ENCODE measurements at regions not wholly inside any gene's neighbourhood (a gene's known extent, or its start where the extent isn't known, plus 50 kb on each side); places are given as distances from the start of the nearest gene placed in this dataset.
A peak's percentile ranks its signal among the peaks of the same experiment; 100 is the strongest.

- TF ChIP-seq IRF2 (CRISPR knock-in tag; IDR thresholded peaks at IDR 0.05) = no peak
- no peak for TF ChIP-seq RFX5 (IDR thresholded peaks at IDR 0.05; ENCODE audit: low read depth, low read length)
- TF ChIP-seq SNIP1 (IDR thresholded peaks at IDR 0.05; ENCODE audit: low read depth) = no peak
- TF ChIP-seq ZNF197 (CRISPR knock-in tag; IDR thresholded peaks at IDR 0.05; ENCODE audit: low read depth) = no peak
- no peak for TF ChIP-seq POLR3G (IDR thresholded peaks at IDR 0.05; ENCODE audit: extremely low read depth, insufficient read length, insufficient replicate concordance)
- no peak for TF ChIP-seq TSHZ1 (CRISPR knock-in tag; IDR thresholded peaks at IDR 0.05)
- TF ChIP-seq HMG20A (CRISPR knock-in tag; conservative IDR thresholded peaks at IDR 0.05) = no peak
- no peak for TF ChIP-seq ZKSCAN1 (IDR thresholded peaks at IDR 0.05; ENCODE audit: low read depth, low read length)
- TF ChIP-seq STAT5B (CRISPR knock-in tag; IDR thresholded peaks at IDR 0.05) = no peak
- TF ChIP-seq GTF2A2 (tag; IDR thresholded peaks at IDR 0.05) = peak; percentile 79; the same call in 1 of the 2 replicates
- no peak for TF ChIP-seq ZNF609 (CRISPR knock-in tag; IDR thresholded peaks at IDR 0.05; ENCODE audit: borderline replicate concordance)
- TF ChIP-seq, protein P1, sequence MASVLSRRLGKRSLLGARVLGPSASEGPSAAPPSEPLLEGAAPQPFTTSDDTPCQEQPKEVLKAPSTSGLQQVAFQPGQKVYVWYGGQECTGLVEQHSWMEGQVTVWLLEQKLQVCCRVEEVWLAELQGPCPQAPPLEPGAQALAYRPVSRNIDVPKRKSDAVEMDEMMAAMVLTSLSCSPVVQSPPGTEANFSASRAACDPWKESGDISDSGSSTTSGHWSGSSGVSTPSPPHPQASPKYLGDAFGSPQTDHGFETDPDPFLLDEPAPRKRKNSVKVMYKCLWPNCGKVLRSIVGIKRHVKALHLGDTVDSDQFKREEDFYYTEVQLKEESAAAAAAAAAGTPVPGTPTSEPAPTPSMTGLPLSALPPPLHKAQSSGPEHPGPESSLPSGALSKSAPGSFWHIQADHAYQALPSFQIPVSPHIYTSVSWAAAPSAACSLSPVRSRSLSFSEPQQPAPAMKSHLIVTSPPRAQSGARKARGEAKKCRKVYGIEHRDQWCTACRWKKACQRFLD (CRISPR knock-in tag; IDR thresholded peaks at IDR 0.05) = peak; percentile 74
- no peak for TF ChIP-seq ZNF253 (CRISPR knock-in tag; conservative IDR thresholded peaks at IDR 0.05)
- TF ChIP-seq ZNF644 (tag; IDR thresholded peaks at IDR 0.05; ENCODE audit: low read depth) = 0 out of 2 replicates have a peak, but pooled peaks have one; percentile 61
- TF ChIP-seq TCF7 (IDR thresholded peaks at IDR 0.05; ENCODE audit: borderline replicate concordance) = no peak
- TF ChIP-seq, protein P2, sequence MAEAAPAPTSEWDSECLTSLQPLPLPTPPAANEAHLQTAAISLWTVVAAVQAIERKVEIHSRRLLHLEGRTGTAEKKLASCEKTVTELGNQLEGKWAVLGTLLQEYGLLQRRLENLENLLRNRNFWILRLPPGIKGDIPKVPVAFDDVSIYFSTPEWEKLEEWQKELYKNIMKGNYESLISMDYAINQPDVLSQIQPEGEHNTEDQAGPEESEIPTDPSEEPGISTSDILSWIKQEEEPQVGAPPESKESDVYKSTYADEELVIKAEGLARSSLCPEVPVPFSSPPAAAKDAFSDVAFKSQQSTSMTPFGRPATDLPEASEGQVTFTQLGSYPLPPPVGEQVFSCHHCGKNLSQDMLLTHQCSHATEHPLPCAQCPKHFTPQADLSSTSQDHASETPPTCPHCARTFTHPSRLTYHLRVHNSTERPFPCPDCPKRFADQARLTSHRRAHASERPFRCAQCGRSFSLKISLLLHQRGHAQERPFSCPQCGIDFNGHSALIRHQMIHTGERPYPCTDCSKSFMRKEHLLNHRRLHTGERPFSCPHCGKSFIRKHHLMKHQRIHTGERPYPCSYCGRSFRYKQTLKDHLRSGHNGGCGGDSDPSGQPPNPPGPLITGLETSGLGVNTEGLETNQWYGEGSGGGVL (CRISPR knock-in tag; IDR thresholded peaks at IDR 0.05) = no peak
- no peak for TF ChIP-seq SMAD3 (CRISPR knock-in tag; conservative IDR thresholded peaks at IDR 0.05)
Measured at GRCh38 chr7:54678763-54679489, 80.1 kb downstream of the SEC61G start (continued).

Measured in K562 (cell line).